Stimulated activated CD4-positive, alpha-beta T cell treated with anti-CD3 and anti-CD28 coated beads, Interleukin-12 subunit alpha, Interleukin-12 subunit beta, amount 100 ng/mL, for 4 hours (primary cell): ENCODE measurements at regions not wholly inside any gene's neighbourhood (a gene's known extent, or its start where the extent isn't known, plus 50 kb on each side); places are given as distances from the start of the nearest gene placed in this dataset.
"Not testable (repeated sequence)": the region's sequence is repeated elsewhere in the genome, so short reads cannot be mapped to it uniquely, and the experiment has no call there.

Experiments used
- DNase-seq: peaks from one replicate; pipeline ENCODE4 v3.0.0-alpha.2; 2020

DNA sequence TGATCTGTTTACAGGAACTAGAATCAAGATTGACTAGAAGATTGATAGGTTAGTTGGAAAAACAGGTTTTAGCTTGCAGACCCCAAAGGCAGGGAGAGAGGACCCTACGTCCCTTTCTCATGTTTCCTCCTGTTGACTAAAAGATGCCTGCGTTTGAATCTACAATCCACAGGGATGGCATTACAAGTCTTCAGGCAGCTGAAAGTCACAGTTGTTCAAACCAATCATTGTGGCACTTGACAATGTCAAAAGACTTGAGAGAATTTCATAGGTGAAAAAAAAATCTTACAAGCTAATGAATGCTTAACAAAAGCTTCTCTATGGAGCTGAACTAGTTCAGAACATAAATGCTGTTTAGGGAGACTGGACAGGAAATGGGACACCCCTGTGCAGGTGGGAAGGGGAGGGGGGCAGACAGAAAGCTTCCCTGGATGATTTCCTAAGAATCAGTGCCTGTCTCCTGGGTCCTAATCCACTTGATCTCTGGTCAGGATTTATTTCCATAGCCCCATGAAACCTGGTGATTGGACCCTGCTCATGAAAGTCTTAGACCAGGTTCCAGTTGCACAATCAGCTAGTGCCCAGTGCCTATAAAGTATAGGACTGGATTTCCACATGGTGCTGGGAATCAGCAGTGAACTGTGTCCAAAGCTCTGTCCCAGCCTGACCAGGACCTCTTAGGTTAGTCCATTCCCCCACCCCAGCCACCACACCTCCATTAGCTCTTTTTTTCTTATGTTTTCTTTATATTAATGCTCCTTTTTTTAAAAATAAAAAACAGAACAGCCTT is 91.6 kb upstream of the BCAR3 start:
- DNase-seq: no peak

DNA sequence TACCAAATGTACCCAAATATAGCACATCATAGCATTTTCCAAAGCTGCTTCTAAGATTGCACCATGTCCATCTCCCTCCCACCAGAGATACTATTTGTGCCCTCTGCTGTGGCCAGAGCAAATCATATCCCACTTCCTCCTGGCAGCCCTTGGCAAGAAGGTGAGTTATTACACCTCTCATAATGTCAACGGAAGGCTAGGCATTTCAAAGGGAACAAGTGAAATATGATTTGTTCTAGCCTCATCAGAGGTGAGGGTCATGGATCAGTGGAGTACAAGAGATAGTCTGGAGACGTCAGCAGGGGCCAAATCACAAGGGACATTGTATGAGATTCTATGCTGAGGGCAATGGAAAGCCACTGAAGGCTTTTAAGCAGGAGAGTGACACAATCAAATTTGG is 90.2 kb upstream of the BCAR3 start:
- no peak for DNase-seq

DNA sequence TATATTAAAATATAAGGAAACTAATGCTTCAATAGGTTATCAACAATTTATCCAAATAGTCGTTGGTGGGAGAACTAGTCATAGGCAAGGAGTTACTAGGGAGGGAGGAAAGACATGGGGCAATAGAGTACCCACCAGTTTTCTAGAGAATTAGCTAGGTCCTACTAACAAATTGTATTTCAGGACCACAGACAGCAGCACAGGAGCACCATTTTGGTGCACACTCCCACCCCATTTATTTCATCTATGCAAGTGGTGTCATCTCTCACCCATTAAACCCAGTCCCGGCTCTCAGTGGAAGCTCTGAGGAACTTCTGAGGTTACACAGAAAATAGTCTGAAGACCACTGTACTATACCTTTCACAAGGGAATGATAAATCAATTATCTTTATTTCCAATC is 89.0 kb upstream of the BCAR3 start:
- DNase-seq: no peak

DNA sequence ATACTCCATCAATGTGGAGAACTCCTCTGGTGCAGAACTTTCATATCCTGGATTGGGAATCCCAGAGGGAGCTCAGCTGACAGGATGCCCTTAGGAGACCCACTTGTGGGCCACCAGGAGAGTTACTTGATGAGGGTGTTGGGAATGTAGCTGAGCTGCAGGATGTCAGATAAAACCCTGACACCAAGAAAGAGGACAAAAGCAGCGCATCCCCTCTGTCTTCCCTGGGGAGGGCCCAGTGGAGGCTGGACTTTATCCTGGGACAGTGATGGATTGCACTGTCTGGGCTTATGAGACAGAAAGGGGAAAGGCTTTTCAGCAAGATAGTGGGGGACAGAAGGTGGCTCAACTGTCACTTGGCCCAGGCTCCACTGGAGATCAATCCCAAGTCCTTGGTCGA is 88.1 kb upstream of the BCAR3 start:
- DNase-seq: no peak

DNA sequence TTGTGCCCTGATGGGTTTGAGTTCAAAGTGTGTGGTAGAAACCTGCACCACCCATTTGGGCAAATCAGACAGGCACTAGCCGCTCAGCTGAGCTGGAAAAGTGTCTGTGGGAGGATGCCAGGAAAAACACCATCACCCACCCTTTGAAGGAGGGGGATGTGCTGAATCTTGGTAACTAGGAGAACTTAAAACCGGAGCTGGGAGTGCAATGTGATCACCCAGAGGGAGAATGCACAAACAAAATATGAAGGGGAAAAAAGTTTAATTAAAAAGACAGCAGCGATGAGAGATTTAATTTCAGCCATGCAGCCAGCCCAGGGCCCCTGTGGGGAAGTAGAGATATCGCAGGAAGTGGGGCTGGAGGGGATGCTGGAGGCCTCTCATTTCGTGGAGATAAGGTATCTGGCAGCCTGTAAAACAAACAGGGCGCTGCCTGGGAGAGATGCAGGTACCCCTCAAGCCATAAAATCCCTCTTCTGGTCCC is 86.8 kb upstream of the BCAR3 start:
- no peak for DNase-seq

DNA sequence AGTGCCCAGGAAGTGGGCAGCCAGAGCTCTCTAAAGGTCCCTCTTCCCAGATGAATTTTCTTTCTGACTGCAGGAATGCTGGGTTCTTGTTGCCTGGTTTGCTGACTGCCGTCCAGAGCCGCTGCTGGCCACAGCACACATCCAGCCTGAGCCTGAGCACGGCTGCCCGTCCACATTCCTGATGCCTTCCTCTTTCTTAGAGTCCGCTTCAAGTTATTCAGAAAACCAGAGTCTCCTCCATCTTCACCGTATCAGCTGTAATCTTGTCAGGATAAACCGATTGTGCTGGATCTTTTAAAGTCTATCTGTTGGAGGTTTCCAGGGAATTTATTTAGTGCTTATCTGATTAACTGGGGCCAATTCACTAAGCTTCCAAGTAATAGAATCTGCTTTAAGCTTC is 84.8 kb upstream of the BCAR3 start:
- DNase-seq: no peak

DNA sequence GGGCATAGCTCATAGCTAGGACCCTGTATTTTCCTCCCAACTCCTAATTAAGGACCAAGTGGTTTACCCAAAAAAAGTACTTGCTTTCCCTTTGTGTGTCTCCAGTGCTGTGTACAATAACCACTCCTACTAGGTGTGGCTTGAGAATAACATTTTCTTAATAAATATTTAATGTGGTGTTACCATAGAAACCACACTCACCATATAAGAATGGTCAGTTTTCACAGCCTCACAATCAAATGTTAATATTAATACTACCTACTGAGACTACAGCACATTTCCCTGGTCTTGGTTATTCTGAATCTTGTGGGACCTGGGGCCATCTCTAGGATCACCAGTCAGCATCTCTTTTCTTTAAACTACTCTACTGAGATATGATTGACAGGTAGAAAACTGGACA is 83.5 kb upstream of the BCAR3 start:
- no peak for DNase-seq

DNA sequence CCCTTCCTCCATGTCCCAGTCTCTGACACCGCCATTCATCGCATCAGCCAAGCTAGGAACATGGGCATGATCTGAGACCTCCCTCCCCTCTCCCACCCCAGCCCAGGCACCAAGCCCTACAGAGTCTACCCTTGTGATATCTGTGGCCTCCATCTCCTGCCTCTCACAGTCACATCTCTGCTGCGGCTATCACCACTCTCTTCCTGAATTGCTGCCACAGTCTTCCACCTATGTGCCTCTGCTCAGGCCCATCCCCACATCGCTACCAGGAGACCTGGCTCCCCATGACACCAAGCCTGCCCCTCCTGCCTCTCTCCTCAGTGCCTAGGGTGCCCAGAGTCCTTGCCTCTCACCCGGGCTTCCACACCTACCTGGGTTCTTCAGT is 82.7 kb upstream of the BCAR3 start:
- no peak for DNase-seq

DNA sequence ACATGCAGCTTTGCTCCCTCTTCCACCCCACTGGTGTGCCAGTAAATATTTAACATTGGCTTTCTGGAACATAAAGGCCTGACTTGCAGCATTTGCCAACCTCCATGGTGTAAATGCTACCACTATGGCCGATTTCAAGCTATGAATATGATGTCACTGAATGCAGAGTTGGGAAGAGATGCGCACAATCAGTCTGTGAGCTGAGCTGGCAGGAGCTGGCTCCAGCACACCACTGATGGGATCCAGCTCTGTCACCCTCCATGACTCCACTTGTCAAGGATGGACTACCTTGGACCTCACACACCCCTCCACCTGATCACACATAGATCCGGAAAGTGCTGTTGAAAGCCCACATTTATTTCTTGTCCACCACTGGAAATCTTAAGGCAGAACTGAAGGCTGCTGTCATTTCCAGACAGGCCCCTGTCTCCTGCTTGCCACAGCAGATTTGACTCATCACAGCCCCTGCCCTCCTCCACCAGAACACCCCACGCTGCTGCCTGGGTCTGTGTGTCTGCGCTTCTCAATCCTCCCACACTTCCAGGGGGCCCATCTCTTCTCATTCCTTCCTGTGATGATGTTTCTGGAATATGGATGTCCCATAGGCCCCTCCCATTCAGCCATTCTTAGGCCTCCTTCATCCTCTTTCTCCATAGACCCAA is 82.2 kb upstream of the BCAR3 start:
- DNase-seq: no peak

DNA sequence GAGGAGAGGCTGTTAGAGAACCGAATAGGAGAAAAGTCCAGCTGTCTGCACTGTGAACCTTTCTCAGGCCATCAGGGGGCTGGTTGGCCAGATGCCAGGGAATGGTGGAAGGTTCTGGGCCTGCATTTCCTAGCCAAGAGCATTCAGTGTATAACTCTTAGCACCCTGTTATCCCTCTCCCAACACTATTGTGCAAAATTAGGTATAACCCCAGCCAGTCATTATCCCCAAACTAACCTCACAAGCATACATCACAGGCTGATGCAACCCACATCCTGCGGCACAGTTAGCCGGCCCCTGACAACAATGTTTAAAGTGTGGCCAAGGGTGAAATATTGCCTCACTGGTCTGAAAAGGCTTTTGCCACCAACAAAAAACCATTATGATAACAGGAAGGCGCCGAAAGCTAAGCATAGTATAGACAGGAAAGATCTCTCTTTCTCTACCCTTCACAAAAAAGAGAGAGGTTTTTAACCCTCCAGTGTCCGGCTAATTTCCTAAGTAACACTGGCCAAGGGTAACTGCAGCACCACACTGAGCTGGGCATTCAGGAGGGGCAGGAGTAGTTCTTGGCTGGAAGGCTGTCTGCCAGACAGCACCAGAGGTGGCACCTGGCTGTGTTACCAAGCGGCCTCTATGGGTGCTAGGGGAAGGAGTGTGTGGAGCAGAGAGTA is 77.3 kb upstream of the BCAR3 start:
- DNase-seq: no peak

DNA sequence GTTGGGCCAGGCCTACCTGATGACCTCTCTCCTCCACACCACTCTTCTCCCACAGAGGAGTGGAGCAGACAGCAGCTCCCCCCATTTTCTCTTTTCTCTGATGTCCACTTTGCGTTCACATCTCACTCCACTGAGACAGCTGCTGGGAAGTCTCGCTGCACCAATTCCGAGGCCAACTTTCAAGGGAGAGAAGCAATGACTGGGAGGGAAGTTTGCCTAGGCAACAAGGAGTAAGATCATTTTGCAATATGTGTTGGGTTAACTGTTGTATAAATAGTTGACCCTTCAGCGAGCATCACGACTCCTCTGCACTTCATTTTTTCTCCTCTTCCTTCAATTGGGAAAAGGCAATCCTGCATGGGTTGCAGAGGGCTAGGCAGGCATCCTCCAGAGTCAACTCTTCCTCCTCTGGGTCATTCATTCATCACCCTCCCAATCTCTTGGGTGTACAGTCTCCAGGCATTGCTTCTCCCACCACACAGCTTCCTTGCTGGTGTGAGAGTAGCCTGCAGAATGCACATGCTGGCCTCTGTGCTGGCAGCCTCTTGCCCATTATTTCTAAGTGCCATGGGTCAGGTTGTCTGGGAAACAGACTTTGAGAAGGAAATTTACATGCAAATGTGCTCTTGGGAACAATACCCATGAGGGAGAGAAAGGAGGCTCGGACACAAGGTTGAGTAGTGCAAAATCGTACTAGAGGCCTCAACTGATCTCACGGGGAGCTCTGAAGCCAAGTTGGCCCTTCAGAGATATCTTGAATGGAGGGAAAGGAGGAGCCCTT is 75.8 kb upstream of the BCAR3 start:
- DNase-seq: no peak

DNA sequence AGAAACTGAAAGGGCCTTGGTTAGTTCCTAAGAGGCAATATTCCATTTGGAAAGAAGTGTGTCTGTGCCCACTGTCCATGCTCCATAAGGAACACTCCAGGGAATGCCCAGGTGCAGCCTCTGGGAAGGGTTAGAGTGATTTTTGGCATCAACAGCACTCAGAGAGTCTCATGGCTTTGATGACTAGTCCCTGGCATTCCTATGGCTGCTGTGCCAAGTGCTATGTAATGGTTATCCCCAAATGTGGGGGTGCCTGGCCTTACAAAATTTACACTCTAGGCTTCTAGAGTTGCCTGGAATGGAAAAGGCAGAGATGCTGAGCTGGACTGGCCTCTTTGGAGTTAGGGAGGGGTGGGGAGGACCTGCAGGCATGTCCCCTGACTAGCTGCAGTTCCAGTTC is 75.0 kb upstream of the BCAR3 start:
- DNase-seq: no peak

DNA sequence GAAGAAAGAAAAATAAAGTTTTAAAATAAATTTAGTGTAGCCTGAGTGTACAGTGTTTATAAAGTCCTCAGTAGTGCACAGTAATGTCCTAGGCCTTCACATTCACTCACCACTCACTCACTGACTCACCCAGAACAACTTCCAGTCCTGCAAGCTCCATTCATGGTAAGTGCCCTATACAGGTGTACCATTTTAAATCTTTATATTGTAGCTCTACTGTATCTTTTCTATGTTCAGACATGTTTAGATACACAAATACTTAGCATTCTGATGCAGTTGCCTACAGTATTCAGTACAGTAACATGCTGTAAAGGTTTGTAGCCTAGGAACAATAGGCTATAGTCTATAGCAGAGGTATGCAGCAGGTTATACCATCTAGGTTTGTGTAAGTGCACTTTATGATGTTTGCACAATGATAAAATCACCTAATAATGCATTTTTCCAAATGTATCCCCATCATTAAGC is 73.6 kb upstream of the BCAR3 start:
- DNase-seq: not testable (repeated sequence)

DNA sequence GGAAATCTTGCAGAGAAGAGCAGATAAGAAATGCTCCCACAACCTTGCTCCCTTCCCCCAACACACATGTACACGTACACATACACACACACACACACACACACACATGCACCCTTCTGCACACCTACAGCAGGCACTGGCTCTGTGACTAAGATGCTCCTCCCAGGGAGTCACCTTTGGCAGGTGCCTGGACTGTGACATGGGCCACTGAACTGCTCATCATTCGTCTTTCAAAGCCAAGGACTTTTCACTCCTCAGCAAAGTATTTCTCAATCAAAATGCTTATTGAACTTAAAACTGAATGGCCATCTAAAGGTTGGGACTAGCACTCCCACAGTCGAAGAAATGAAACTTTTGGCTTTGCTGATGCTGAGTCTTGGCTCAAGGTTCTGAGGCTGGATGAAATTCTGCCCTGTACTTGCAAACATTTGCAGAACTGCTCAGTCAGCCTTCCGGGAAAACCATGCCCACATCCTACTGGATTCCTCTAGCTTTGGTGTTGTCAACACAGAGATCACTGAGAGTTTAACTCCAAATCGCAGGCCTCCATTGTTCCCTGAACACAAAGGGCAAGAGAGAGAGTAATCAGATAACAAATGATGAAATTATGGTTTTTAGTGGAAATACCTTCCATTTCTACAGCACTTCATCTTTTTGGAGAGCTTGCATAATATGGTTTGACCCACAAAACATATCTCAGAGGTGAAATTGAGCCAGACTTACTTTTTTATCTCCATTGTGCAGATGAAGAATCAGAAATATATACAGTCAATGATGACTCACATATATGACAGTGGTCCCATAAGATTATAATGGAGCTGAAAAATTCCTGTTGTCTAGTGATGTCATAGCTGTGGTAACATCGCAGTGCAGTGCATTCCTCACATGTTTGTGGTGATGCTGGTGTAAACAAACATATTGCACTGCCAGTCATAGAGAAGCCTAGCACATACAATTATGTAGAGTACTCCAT is 72.4 kb upstream of the BCAR3 start:
- DNase-seq: no peak

DNA sequence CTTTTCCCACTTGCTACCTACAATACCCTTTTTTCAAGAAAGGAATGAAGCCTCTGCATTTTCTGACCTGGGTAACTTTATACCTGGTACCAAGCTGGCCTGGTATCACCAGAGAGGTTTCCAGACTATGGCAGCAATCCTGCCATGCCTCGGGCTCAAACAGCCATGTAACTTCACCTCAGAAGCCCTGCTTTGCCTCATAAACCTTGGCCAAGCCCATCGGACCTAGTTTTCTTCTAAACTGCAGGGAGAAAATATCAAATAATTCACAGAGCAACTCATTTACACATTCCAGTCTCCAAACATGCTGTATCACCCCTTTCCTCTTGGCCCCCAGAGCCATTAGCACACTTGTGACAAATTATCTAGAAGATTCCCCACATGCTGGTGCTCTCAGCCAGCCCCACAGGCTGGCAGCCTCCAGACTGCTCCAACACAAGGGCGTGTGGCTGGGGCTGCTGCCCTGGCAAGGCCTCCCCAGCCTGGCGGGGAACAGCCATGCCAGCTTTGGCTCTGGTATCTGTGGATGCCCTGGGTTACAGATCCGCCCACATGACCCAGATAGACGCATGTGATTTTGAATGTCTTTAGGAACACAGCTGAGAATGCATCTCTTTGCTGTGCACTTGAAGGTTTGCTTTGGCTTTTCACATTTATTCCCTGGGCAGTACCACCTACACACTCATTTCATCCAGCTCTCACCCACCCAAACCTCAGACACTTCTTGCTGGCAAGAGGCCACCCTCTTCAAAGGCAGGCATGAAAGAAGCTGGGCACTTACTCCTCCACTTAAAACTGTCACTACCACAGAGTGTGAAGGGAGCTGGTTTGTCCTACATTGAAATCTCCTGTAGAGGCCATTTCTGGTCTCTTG is 70.0 kb upstream of the BCAR3 start:
- DNase-seq: no peak

DNA sequence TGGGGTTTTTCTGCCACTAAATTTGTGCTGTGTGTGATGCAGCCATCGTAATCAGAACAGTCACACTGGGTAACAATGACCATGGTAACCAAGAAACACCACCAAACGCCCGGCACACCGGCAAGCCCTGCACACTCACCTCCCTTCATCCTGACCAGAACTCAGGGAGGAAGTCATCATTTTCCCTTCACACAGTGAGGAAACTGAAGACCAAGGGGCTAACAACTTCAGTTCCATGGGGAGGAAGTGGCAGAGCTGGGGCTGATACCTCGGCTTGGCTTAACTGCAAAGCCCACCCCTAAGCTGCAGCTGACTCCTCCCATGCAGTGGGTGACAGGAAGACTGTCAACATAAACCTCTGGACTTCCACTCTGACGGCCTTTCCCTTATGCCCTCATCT is 69.3 kb upstream of the BCAR3 start:
- DNase-seq: no peak

DNA sequence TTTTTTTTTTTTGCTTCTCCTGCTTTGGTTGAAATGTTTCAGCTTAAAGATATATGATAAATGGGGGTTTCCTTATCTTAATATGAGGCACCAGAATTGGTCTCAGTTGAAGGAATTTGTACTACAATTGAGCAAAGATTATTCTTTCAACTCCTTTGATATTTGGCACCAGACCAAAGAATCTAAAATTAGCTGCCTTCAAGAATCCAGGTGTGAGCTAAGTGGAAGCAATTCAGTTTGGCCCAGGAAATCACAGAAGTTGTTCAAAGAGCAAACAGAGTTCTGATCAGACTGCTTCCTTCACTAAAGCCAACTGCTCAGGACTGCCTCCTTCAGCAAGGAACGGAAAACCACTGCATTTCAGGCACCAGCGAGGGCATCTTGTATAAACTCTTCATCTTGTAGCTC is 68.3 kb upstream of the BCAR3 start:
- DNase-seq: no peak

DNA sequence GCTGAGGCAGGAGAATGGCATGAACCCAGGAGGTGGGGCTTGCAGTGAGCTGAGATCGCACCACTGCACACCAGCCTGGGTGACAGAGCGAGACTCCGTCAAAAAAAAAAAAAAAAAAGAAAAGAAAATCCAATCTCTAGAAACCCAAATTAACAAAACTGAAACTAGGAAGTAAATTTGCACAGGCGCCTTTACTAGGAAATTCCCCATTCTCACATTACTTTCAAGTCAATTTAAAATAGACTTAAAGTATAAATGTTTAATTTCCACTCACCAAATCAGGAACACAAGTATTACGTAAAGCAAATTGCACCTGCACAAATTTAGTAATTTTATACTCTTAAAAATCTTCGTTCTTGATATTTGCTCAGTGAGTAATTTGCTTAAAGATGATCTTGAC is 67.8 kb upstream of the BCAR3 start:
- no peak for DNase-seq

DNA sequence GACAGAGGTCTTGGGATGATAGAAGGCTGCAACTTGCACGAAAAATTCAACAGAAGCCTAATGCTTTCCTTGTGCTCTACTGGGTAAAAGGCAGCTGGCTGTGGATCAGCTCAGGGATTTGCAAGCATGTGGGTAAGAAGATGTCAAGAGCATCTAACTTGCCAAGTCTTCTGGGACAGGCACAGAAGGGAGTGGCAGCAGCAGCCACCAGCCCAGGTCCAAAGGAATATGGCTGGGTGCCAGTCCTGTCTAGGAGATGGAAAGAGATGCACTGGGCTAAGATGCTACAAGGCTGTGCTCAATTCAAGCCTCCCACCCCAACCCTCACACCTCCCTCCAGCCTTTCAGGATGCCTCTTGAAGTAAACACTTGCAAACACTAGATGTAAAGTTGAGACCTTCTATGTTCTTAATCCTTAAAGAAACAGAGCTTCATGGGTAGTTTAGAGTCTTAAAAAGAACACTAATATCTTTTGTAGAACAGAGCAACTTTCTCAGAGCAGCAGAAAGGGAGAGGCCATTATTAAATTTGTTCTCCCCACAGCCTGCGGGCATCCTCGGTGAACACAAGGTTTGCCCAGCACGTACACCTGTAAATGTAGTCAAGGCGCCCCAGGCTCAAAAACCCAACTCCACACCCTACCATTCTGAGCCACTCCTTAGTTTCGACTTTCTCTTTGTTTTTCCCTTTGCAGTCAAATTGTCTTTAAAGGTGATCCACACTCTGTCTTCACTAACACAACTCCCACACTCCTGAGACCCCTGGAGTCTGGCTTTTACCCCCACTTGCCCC is 64.6 kb upstream of the BCAR3 start:
- DNase-seq: no peak
